H9 (cell line): ENCODE measurements at regions not wholly inside any gene's neighbourhood (a gene's known extent, or its start where the extent isn't known, plus 50 kb on each side); places are given as distances from the start of the nearest gene placed in this dataset.

Experiments used
- DNase-seq: peaks from one replicate; pipeline ENCODE4 v3.0.0-alpha.2; 2017
- H2AFZ ChIP-seq: one replicate; pipeline ENCODE4 v1.6.1; 2013; ENCODE audit warnings: mild to moderate bottlenecking, low read length, control low read depth, moderate library complexity
- H2AK5ac ChIP-seq: 2 replicates; pipeline ENCODE4 v1.6.1; 2013; ENCODE audit warnings: low read length, control low read depth, mixed read lengths; ENCODE audit not compliant: insufficient read length
- H2BK120ac ChIP-seq: one replicate; pipeline ENCODE4 v1.6.1; 2013; ENCODE audit warnings: low read depth, mild to moderate bottlenecking, low read length, control low read depth, inconsistent platforms; ENCODE audit not compliant: poor library complexity, severe bottlenecking
- H2BK12ac ChIP-seq: 2 replicates; pipeline ENCODE4 v1.6.1; 2013; ENCODE audit warnings: low read length, control low read depth, mixed read lengths, low read depth; ENCODE audit not compliant: insufficient read length
- H2BK15ac ChIP-seq: 2 replicates; pipeline ENCODE4 v1.6.1; 2013; ENCODE audit warnings: low read depth, low read length, control low read depth
- H2BK20ac ChIP-seq: one replicate; pipeline ENCODE4 v1.6.1; 2013; ENCODE audit warnings: low read depth, mild to moderate bottlenecking, low read length, control low read depth, inconsistent platforms; ENCODE audit not compliant: poor library complexity, severe bottlenecking
- H2BK5ac ChIP-seq: 2 replicates; pipeline ENCODE4 v1.6.1; 2013; ENCODE audit warnings: low read length, control low read depth, mixed read lengths; ENCODE audit not compliant: insufficient read length
- H3K14ac ChIP-seq: 2 replicates; pipeline ENCODE4 v1.6.1; 2013; ENCODE audit warnings: low read length, control low read depth; ENCODE audit not compliant: insufficient read depth
- H3K18ac ChIP-seq: 2 replicates; pipeline ENCODE4 v1.6.1; 2013; ENCODE audit warnings: low read depth, mild to moderate bottlenecking, mixed read lengths, low read length, control low read depth; ENCODE audit not compliant: insufficient read length
- H3K23ac ChIP-seq: 2 replicates; pipeline ENCODE4 v1.6.1; 2013; ENCODE audit warnings: low read length, control low read depth, mixed read lengths, low read depth; ENCODE audit not compliant: insufficient read length
- H3K23me2 ChIP-seq: 2 replicates; pipeline ENCODE4 v1.6.1; 2013; ENCODE audit warnings: low read depth, mild to moderate bottlenecking, mixed read lengths, low read length, control low read depth; ENCODE audit not compliant: insufficient read length, poor library complexity, severe bottlenecking
- H3K27ac ChIP-seq: 2 replicates; pipeline ENCODE4 v1.5.1; 2013; ENCODE audit warnings: low read length, control low read depth, mixed read lengths, low read depth; ENCODE audit not compliant: insufficient read length
- H3K27me3 ChIP-seq: 2 replicates; pipeline ENCODE4 v1.6.1; 2013; ENCODE audit warnings: low read length, control low read depth, inconsistent platforms; ENCODE audit not compliant: insufficient read depth
- H3K4ac ChIP-seq: 2 replicates; pipeline ENCODE4 v1.6.1; 2013; ENCODE audit warnings: low read depth, mild to moderate bottlenecking, control low read depth, inconsistent platforms, low read length, moderate library complexity
- H3K4me1 ChIP-seq: 2 replicates; pipeline ENCODE4 v1.6.1; 2013; ENCODE audit warnings: low read length, control low read depth, inconsistent platforms; ENCODE audit not compliant: insufficient read depth
- H3K4me2 ChIP-seq: 2 replicates; pipeline ENCODE4 v1.6.1; 2013; ENCODE audit warnings: low read length, control low read depth, mixed read lengths; ENCODE audit not compliant: insufficient read length, insufficient read depth
- H3K56ac ChIP-seq: 2 replicates; pipeline ENCODE4 v1.6.1; 2013; ENCODE audit warnings: low read depth, mild to moderate bottlenecking, mixed read lengths, low read length, control low read depth; ENCODE audit not compliant: insufficient read length
- H3K79me1 ChIP-seq: 2 replicates; pipeline ENCODE4 v1.6.1; 2013; ENCODE audit warnings: low read depth, mild to moderate bottlenecking, moderate library complexity, low read length, control low read depth, inconsistent platforms; ENCODE audit not compliant: insufficient read depth, poor library complexity, severe bottlenecking
- H3K79me2 ChIP-seq: 2 replicates; pipeline ENCODE4 v1.6.1; 2013; ENCODE audit warnings: low read length, control low read depth, inconsistent platforms; ENCODE audit not compliant: insufficient read depth
- H3K9ac ChIP-seq: 2 replicates; pipeline ENCODE4 v1.6.1; 2013; ENCODE audit warnings: low read length, control low read depth, mixed read lengths; ENCODE audit not compliant: insufficient read length; ENCODE audit errors: extremely low read depth
- H3K9me3 ChIP-seq: one replicate; pipeline ENCODE4 v1.6.1; 2013; ENCODE audit warnings: low read depth, low read length, inconsistent platforms; ENCODE audit not compliant: control insufficient read depth
- H3T11ph ChIP-seq: one replicate; pipeline ENCODE4 v1.6.1; 2013; ENCODE audit warnings: mild to moderate bottlenecking, low read length, control low read depth, inconsistent platforms
- H4K20me1 ChIP-seq: one replicate; pipeline ENCODE4 v1.6.1; 2013; ENCODE audit not compliant: control insufficient read depth, insufficient read length, insufficient read depth
- H4K5ac ChIP-seq: 2 replicates; pipeline ENCODE4 v1.6.1; 2013; ENCODE audit warnings: low read depth, mild to moderate bottlenecking, mixed read lengths, low read length, control low read depth; ENCODE audit not compliant: insufficient read length
- H4K8ac ChIP-seq: replicated peaks from 2 replicates; pipeline ENCODE4 v1.6.1; 2013; ENCODE audit warnings: low read length, control low read depth, mixed read lengths, low read depth; ENCODE audit not compliant: insufficient read length
- H4K91ac ChIP-seq: 2 replicates; pipeline ENCODE4 v1.6.1; 2013; ENCODE audit warnings: low read depth, mild to moderate bottlenecking, moderate library complexity, mixed read lengths, low read length, control low read depth; ENCODE audit not compliant: insufficient read length
- H3K27ac Mint-ChIP-seq, 3 experiments: 2 replicates in 2 of 3; 3 replicates in 1 of 3; pipeline ENCODE4 v1.8.0; 2020 to 2021; ENCODE audit warnings: mixed read lengths in 3 of 3, mild to moderate bottlenecking in 1 of 3, moderate library complexity in 1 of 3
- H3K27me3 Mint-ChIP-seq: 2 replicates; pipeline ENCODE4 v1.8.0; 2021; ENCODE audit warnings: low read depth, mild to moderate bottlenecking, moderate library complexity, mixed read lengths
- H3K36me3 Mint-ChIP-seq, 3 experiments: 2 replicates in 2 of 3; 3 replicates in 1 of 3; pipeline ENCODE4 v1.8.0; 2020 to 2021; ENCODE audit warnings: low read depth in 3 of 3, mixed read lengths in 3 of 3; ENCODE audit not compliant: insufficient read depth in 1 of 3
- H3K4me1 Mint-ChIP-seq, 2 experiments: 2 replicates each; pipeline ENCODE4 v1.8.0; 2020; ENCODE audit warnings: mixed read lengths in 2 of 2
- H3K4me3 Mint-ChIP-seq, 2 experiments: 2 replicates in 1 of 2; 3 replicates in 1 of 2; pipeline ENCODE4 v1.8.0; 2020 to 2021; ENCODE audit warnings: mild to moderate bottlenecking in 2 of 2, mixed read lengths in 2 of 2, moderate library complexity in 1 of 2
- H3K9me3 Mint-ChIP-seq, 2 experiments: 2 replicates in 1 of 2; 3 replicates in 1 of 2; pipeline ENCODE4 v1.8.0; 2020; ENCODE audit warnings: mild to moderate bottlenecking in 2 of 2, mixed read lengths in 2 of 2, moderate library complexity in 1 of 2
- WGBS: extraction: QIAGEN DNeasy Blood & Tissue Kit; methylation state at CpG from one replicate; pipeline ENCODE4 v1.1.7; 2013; ENCODE audit warnings: missing lambda C conversion rate, low lambda C conversion rate, mixed read lengths; ENCODE audit not compliant: insufficient read length; ENCODE audit errors: extremely low coverage; 5-methylcytosine and 5-hydroxymethylcytosine counted together
- TF ChIP-seq, protein P1 (sequence below): fragments of 200-600 bp; sonication (generic); conservative IDR thresholded peaks from 3 replicates; pipeline ENCODE4 v1.8.0; 2021; ENCODE audit warnings: antibody characterized with exemption, mild to moderate bottlenecking

DNA sequence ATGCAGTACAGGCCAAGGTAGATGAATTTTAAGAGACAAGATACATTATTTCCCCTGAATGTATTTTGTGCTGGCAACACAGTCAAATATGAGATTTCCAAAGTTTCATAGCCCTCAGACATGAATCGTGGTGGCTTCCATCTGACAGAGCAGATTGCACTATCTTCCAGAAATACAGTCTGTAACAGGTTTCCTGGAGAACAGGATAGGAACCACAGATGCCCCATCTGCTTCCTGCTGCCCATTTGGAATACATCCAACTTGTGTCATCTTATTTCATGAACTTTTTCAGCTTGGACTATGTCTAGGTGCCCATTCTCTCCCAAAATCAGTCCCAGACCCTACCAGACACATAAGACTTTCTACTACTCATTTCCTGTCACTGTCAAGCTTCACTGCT is 426.0 kb downstream of the KIF16B start:
- no peaks in the 10 kb centered on the region for H3K9me3 ChIP-seq
- DNase-seq = no peak
- no peak overlapping the region for H3T11ph ChIP-seq
- H3K4me1 ChIP-seq = no peaks in the 10 kb centered on the region
- no peak overlapping the region for H2BK5ac ChIP-seq
- no peak overlapping the region for H3K27ac Mint-ChIP-seq
- no peaks in the 10 kb centered on the region for H3K23me2 ChIP-seq
- H4K20me1 ChIP-seq = no peaks in the 10 kb centered on the region
- H3K23ac ChIP-seq = no peak overlapping the region
- H3K27me3 Mint-ChIP-seq = no peaks in the 10 kb centered on the region
- H2BK20ac ChIP-seq = no peak overlapping the region
- H2AK5ac ChIP-seq = no peak overlapping the region
- no peak overlapping the region for H2BK12ac ChIP-seq
- no peak overlapping the region for H2BK15ac ChIP-seq
- H3K14ac ChIP-seq = no peak overlapping the region
- no peak overlapping the region for H4K91ac ChIP-seq
- H3K9ac ChIP-seq = no peak overlapping the region
- H3K4me1 Mint-ChIP-seq = no peaks in the 10 kb centered on the region
- no peak overlapping the region for H3K27ac ChIP-seq
- TF ChIP-seq, protein P1, sequence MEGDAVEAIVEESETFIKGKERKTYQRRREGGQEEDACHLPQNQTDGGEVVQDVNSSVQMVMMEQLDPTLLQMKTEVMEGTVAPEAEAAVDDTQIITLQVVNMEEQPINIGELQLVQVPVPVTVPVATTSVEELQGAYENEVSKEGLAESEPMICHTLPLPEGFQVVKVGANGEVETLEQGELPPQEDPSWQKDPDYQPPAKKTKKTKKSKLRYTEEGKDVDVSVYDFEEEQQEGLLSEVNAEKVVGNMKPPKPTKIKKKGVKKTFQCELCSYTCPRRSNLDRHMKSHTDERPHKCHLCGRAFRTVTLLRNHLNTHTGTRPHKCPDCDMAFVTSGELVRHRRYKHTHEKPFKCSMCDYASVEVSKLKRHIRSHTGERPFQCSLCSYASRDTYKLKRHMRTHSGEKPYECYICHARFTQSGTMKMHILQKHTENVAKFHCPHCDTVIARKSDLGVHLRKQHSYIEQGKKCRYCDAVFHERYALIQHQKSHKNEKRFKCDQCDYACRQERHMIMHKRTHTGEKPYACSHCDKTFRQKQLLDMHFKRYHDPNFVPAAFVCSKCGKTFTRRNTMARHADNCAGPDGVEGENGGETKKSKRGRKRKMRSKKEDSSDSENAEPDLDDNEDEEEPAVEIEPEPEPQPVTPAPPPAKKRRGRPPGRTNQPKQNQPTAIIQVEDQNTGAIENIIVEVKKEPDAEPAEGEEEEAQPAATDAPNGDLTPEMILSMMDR = no peak
- no peaks in the 10 kb centered on the region for H3K27me3 ChIP-seq
- H3K79me1 ChIP-seq = no peaks in the 10 kb centered on the region
- no CpG with 5 or more reads among the region's 1 CpG for WGBS
- no peak overlapping the region for H3K56ac ChIP-seq
- H3K4me3 Mint-ChIP-seq = no peak overlapping the region
- H3K4me2 ChIP-seq = no peak overlapping the region
- H3K79me2 ChIP-seq = no peaks in the 10 kb centered on the region
- no peak overlapping the region for H4K5ac ChIP-seq
- H4K8ac ChIP-seq = no peak overlapping the region
- no peak overlapping the region for H3K18ac ChIP-seq
- H3K36me3 Mint-ChIP-seq = peaks cover 0 to 2% (median 0%) of the 10 kb centered on the region in 3 experiments; a peak in 1 of 7 replicates
- no peak overlapping the region for H2BK120ac ChIP-seq
- H3K9me3 Mint-ChIP-seq = peaks cover 2% of the 10 kb centered on the region in 2 experiments; a peak in 3 of 5 replicates
- no peak overlapping the region for H3K4ac ChIP-seq
- no peak overlapping the region for H2AFZ ChIP-seq
